AG08395 (cell line): ENCODE measurements at regions not wholly inside any gene's neighbourhood (a gene's known extent, or its start where the extent isn't known, plus 50 kb on each side); places are given as distances from the start of the nearest gene placed in this dataset.
"Not testable (repeated sequence)": the region's sequence is repeated elsewhere in the genome, so short reads cannot be mapped to it uniquely, and the experiment has no call there.

Experiments
- DNase-seq: peaks from one replicate; pipeline ENCODE4 v3.0.0; 2012; ENCODE audit warnings: mixed read lengths, low spot score

GRCh38 chr2:13218205-13218604 lies 501.5 kb downstream of the TRIB2 start:
- no peak for DNase-seq

GRCh38 chr2:13227578-13227977 lies 510.8 kb downstream of the TRIB2 start:
- DNase-seq = no peak

GRCh38 chr2:13230221-13230620 lies 513.5 kb downstream of the TRIB2 start:
- no peak for DNase-seq

- DNase-seq = no peak
These were observed 523.3 kb downstream of the TRIB2 start for GRCh38 chr2:13240061-13240460.

- no peak for DNase-seq
These were observed 524.2 kb downstream of the TRIB2 start for GRCh38 chr2:13240789-13241487.

- no peak for DNase-seq
These were observed 535.9 kb downstream of the TRIB2 start for GRCh38 chr2:13252615-13253014.

GRCh38 chr2:13255485-13255884 lies 538.7 kb downstream of the TRIB2 start:
- DNase-seq = no peak

- DNase-seq = no peak
These were observed 543.7 kb downstream of the TRIB2 start for GRCh38 chr2:13260402-13260801.

GRCh38 chr2:13266166-13266565 lies 549.4 kb downstream of the TRIB2 start:
- no peak for DNase-seq

GRCh38 chr2:13284688-13285087 lies 568.0 kb downstream of the TRIB2 start:
- no peak for DNase-seq

- no peak for DNase-seq
These were observed 572.6 kb downstream of the TRIB2 start for GRCh38 chr2:13289310-13289709.

GRCh38 chr2:13308478-13308805 lies 591.7 kb downstream of the TRIB2 start:
- not testable (repeated sequence) for DNase-seq

GRCh38 chr2:13308989-13309388 lies 592.3 kb downstream of the TRIB2 start:
- DNase-seq = no peak

GRCh38 chr2:13332060-13332459 lies 615.3 kb downstream of the TRIB2 start:
- DNase-seq = no peak

GRCh38 chr2:13334071-13334470 lies 617.3 kb downstream of the TRIB2 start:
- not testable (repeated sequence) for DNase-seq

GRCh38 chr2:13334545-13334944 lies 617.8 kb downstream of the TRIB2 start:
- DNase-seq = no peak

- DNase-seq = no peak
These were observed 619.3 kb downstream of the TRIB2 start for GRCh38 chr2:13335862-13336535.

- no peak for DNase-seq
These were observed 634.3 kb downstream of the TRIB2 start for GRCh38 chr2:13351068-13351467.

- DNase-seq = no peak
These were observed 636.3 kb downstream of the TRIB2 start for GRCh38 chr2:13353083-13353482.

- DNase-seq = no peak
These were observed 637.3 kb downstream of the TRIB2 start for GRCh38 chr2:13354031-13354430.

- not testable (repeated sequence) for DNase-seq
These were observed 665.2 kb downstream of the TRIB2 start for GRCh38 chr2:13381928-13382327.

GRCh38 chr2:13389172-13389571 lies 672.4 kb downstream of the TRIB2 start:
- DNase-seq = not testable (repeated sequence)

GRCh38 chr2:13390676-13391075 lies 673.9 kb downstream of the TRIB2 start:
- DNase-seq = no peak

GRCh38 chr2:13401312-13401711 lies 684.6 kb downstream of the TRIB2 start:
- DNase-seq = no peak
